HG02642 (cell line): ENCODE measurements at regions not wholly inside any gene's neighbourhood (a gene's known extent, or its start where the extent isn't known, plus 50 kb on each side); places are given as distances from the start of the nearest gene placed in this dataset.

ENCODE experiments used
- ATAC-seq: cut with Tn5 transposase; IDR thresholded peaks from one replicate; pipeline ENCODE4 v1.9.1; 2021; ENCODE audit warnings: mild to moderate bottlenecking; ENCODE audit not compliant: unreplicated experiment, poor library complexity

GRCh38 chr2:128790541-128791001, 471.9 kb upstream of the HS6ST1 start:
- ATAC-seq, result no peak

- no peak for ATAC-seq
Observed at GRCh38 chr2:128791120-128791984, 472.7 kb upstream of the HS6ST1 start.

- ATAC-seq, result no peak
Observed at GRCh38 chr2:128791985-128792320, 473.3 kb upstream of the HS6ST1 start.

- no peak for ATAC-seq
Observed at GRCh38 chr2:128792476-128793054, 473.9 kb upstream of the HS6ST1 start.

- ATAC-seq, result no peak
Observed at GRCh38 chr2:128793404-128793803, 474.7 kb upstream of the HS6ST1 start.

GRCh38 chr2:128794285-128794684, 475.6 kb upstream of the HS6ST1 start:
- no peak for ATAC-seq

GRCh38 chr2:128796321-128796720, 477.7 kb upstream of the HS6ST1 start:
- no peak for ATAC-seq

- no peak for ATAC-seq
Observed at GRCh38 chr2:128797092-128797491, 478.4 kb upstream of the HS6ST1 start.

- ATAC-seq, result no peak
Observed at GRCh38 chr2:128797533-128797932, 478.9 kb upstream of the HS6ST1 start.

GRCh38 chr2:128797937-128798336, 479.3 kb upstream of the HS6ST1 start:
- ATAC-seq, result peak; percentile 52

GRCh38 chr2:128798502-128799283, 480.0 kb upstream of the HS6ST1 start:
- no peak for ATAC-seq

- no peak for ATAC-seq
Observed at GRCh38 chr2:128799284-128799552, 480.6 kb upstream of the HS6ST1 start.

GRCh38 chr2:128799730-128800129, 481.1 kb upstream of the HS6ST1 start:
- ATAC-seq, result no peak

- ATAC-seq, result no peak
Observed at GRCh38 chr2:128801576-128801975, 482.9 kb upstream of the HS6ST1 start.

GRCh38 chr2:128803222-128803621, 484.6 kb upstream of the HS6ST1 start:
- ATAC-seq, result no peak

GRCh38 chr2:128805237-128805636, 486.6 kb upstream of the HS6ST1 start:
- ATAC-seq, result no peak

GRCh38 chr2:128805918-128806317, 487.2 kb upstream of the HS6ST1 start:
- no peak for ATAC-seq

- ATAC-seq, result no peak
Observed at GRCh38 chr2:128807317-128807716, 488.6 kb upstream of the HS6ST1 start.

GRCh38 chr2:128808462-128809258, 490.0 kb upstream of the HS6ST1 start:
- ATAC-seq, result no peak

- no peak for ATAC-seq
Observed at GRCh38 chr2:128809259-128809636, 490.6 kb upstream of the HS6ST1 start.

GRCh38 chr2:128809880-128810279, 491.2 kb upstream of the HS6ST1 start:
- ATAC-seq, result no peak
